Cardiac muscle cell (in vitro differentiated cells and primary cell): ENCODE measurements at regions not wholly inside any gene's neighbourhood (a gene's known extent, or its start where the extent isn't known, plus 50 kb on each side); places are given as distances from the start of the nearest gene placed in this dataset.

Source experiments
- DNase-seq, 2 donors: peaks; one replicate each; pipeline versions ENCODE4 v3.0.0 to v3.0.0-alpha.2; 2010 to 2017; ENCODE audit warnings: low read depth in 1 of 2, low spot score in 1 of 2
- H3K27ac ChIP-seq: fragments of 200-600 bp; sonication (generic); 2 replicates; pipeline ENCODE4 v1.5.1; 2016
- H3K27me3 ChIP-seq: fragments of 200-600 bp; sonication (generic); 2 replicates; pipeline ENCODE4 v1.6.0; 2016; ENCODE audit warnings: control low read depth
- H3K36me3 ChIP-seq: fragments of 200-600 bp; sonication (generic); 2 replicates; pipeline ENCODE4 v1.5.1; 2016; ENCODE audit warnings: control low read depth
- H3K4me1 ChIP-seq: fragments of 200-600 bp; sonication (generic); 2 replicates; pipeline ENCODE4 v1.8.1; 2017; ENCODE audit warnings: low read depth, mild to moderate bottlenecking, mixed run types
- H3K4me3 ChIP-seq: fragments of 200-600 bp; sonication (generic); 2 replicates; pipeline ENCODE4 v1.5.1; 2016; ENCODE audit warnings: mild to moderate bottlenecking
- H3K9me3 ChIP-seq: fragments of 200-600 bp; sonication (generic); 2 replicates; pipeline ENCODE4 v1.5.1; 2017; ENCODE audit warnings: low read depth, mild to moderate bottlenecking, control low read depth
- CTCF ChIP-seq: IDR thresholded peaks from 2 replicates; pipeline ENCODE4 v1.5.1; 2012; ENCODE audit warnings: low read depth, mild to moderate bottlenecking, low read length

GRCh38 chr7:8314566-8314965 lies 52.6 kb upstream of the ICA1 start:
- Histone ChIP-seq H3K27ac (no peak overlapping the region), H3K4me1 (no peaks in the 10 kb centered on the region), H3K27me3 (no peaks in the 10 kb centered on the region), H3K9me3 (no peaks in the 10 kb centered on the region), H3K36me3 (no peaks in the 10 kb centered on the region), H3K4me3 (no peak overlapping the region)
- no peak for DNase-seq
- TF ChIP-seq CTCF: no peak

GRCh38 chr7:8319115-8319514 lies 57.1 kb upstream of the ICA1 start:
- DNase-seq: no peak
- H3K9me3 ChIP-seq: no peaks in the 10 kb centered on the region
- H3K36me3 ChIP-seq: no peaks in the 10 kb centered on the region
- TF ChIP-seq CTCF: no peak
- no peak overlapping the region for H3K27ac ChIP-seq
- H3K27me3 ChIP-seq: no peaks in the 10 kb centered on the region
- H3K4me1 ChIP-seq: no peaks in the 10 kb centered on the region
- H3K4me3 ChIP-seq: no peak overlapping the region

- no peak overlapping the region for H3K27ac ChIP-seq
- no peak for TF ChIP-seq CTCF
- H3K4me1 ChIP-seq: no peaks in the 10 kb centered on the region
- DNase-seq: no peak
- H3K4me3 ChIP-seq: no peak overlapping the region
- H3K36me3 ChIP-seq: no peaks in the 10 kb centered on the region
- H3K27me3 ChIP-seq: no peaks in the 10 kb centered on the region
- H3K9me3 ChIP-seq: no peaks in the 10 kb centered on the region
Observed at GRCh38 chr7:8320174-8320573, 58.2 kb upstream of the ICA1 start.

DNA sequence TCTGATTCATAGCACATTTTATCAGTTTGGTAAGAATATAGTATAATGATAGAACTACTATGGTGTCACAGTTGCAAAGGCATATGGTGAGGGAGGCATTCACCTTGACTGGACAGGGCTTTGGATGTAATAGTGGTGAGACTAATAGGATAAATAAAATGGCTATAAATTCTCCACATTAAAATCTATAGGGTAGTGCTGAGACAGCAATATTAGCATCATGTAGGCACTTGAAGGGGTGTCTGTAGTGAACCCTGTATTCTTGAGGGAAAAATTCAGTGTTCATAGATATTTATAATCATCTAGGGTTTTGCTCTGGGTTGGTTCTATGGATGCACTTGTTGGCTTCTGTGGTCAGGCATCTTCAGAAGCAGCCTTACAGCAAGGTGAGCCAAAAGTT lies 59.3 kb upstream of the ICA1 start:
- Histone ChIP-seq H3K27me3 (no peaks in the 10 kb centered on the region), H3K27ac (no peak overlapping the region), H3K4me1 (no peaks in the 10 kb centered on the region), H3K4me3 (no peak overlapping the region), H3K9me3 (no peaks in the 10 kb centered on the region), H3K36me3 (no peaks in the 10 kb centered on the region)
- no peak for DNase-seq
- no peak for TF ChIP-seq CTCF

DNA sequence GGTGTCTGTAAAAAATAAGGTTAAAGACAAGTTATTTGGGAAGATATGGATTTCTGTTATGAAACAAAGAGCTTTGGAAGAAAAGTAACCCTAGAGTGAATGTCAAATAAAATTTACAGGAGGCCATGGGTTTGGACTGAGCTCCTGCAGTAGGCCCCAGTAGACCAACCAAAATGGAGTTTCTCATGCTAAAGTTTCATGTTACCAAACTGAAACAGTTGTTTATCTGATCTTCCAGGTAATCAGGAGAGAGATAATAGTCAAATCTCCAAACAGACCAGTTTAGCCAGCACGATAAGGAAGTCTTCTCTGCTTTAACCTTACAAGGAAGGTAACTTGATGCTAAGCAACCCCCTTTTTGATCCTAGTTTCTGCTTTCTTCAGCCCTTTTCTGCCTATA lies 60.7 kb upstream of the ICA1 start:
- Histone ChIP-seq H3K4me1 (no peaks in the 10 kb centered on the region), H3K27ac (no peak overlapping the region), H3K4me3 (no peak overlapping the region), H3K36me3 (no peaks in the 10 kb centered on the region), H3K9me3 (no peaks in the 10 kb centered on the region), H3K27me3 (no peaks in the 10 kb centered on the region)
- TF ChIP-seq CTCF: no peak
- no peak for DNase-seq

- H3K4me1 ChIP-seq: no peaks in the 10 kb centered on the region
- no peaks in the 10 kb centered on the region for H3K27me3 ChIP-seq
- no peak overlapping the region for H3K4me3 ChIP-seq
- H3K9me3 ChIP-seq: no peaks in the 10 kb centered on the region
- no peak for TF ChIP-seq CTCF
- DNase-seq: no peak
- H3K27ac ChIP-seq: no peak overlapping the region
- H3K36me3 ChIP-seq: no peaks in the 10 kb centered on the region
Observed at GRCh38 chr7:8325067-8325466, 63.1 kb upstream of the ICA1 start.
